HEK293 (cell line): ENCODE measurements at regions not wholly inside any gene's neighbourhood (a gene's known extent, or its start where the extent isn't known, plus 50 kb on each side); places are given as distances from the start of the nearest gene placed in this dataset.

Experiments
- GLIS1 ChIP-seq: fragments of 450-650 bp; formaldehyde crosslinking; IDR thresholded peaks from 2 replicates; pipeline ENCODE4 v1.5.1; 2016; ENCODE audit warnings: missing biosample characterization, missing genetic modification characterization
- KLF1 ChIP-seq: fragments of 450-650 bp; formaldehyde crosslinking; IDR thresholded peaks from 2 replicates; pipeline ENCODE4 v1.5.1; 2016; ENCODE audit warnings: missing biosample characterization, missing genetic modification characterization
- SP2 ChIP-seq: fragments of 450-650 bp; formaldehyde crosslinking; IDR thresholded peaks from 2 replicates; pipeline ENCODE4 v1.5.1; 2016; ENCODE audit warnings: missing biosample characterization, missing genetic modification characterization
- TCF7L2 ChIP-seq: IDR thresholded peaks from 2 replicates; pipeline ENCODE4 v1.6.1; 2011; ENCODE audit warnings: low read depth, mild to moderate bottlenecking, inconsistent platforms, low read length, moderate library complexity, borderline replicate concordance
- TRIM28 ChIP-seq: IDR thresholded peaks from 2 replicates; pipeline ENCODE4 v1.6.1; 2011; ENCODE audit warnings: low read length, control low read depth, borderline replicate concordance
- ZBTB48 ChIP-seq: fragments of 450-650 bp; formaldehyde crosslinking; IDR thresholded peaks from 2 replicates; pipeline ENCODE4 v1.5.1; 2016; ENCODE audit warnings: missing biosample characterization, missing genetic modification characterization
- ZNF521 ChIP-seq: fragments of 450-650 bp; formaldehyde crosslinking; IDR thresholded peaks from 2 replicates; pipeline ENCODE4 v1.5.1; 2017; ENCODE audit warnings: missing biosample characterization, mild to moderate bottlenecking, missing genetic modification characterization
- ZNF660 ChIP-seq: fragments of 450-650 bp; IDR thresholded peaks from 2 replicates; pipeline ENCODE4 v1.5.1; 2018; ENCODE audit warnings: missing biosample characterization, mild to moderate bottlenecking, missing genetic modification characterization
- TF ChIP-seq, protein P1 (sequence below): fragments of 450-650 bp; formaldehyde crosslinking; IDR thresholded peaks from 2 replicates; pipeline ENCODE4 v1.5.1; 2016; ENCODE audit warnings: missing biosample characterization, missing genetic modification characterization
- TF ChIP-seq, protein P2 (sequence below): fragments of 450-650 bp; formaldehyde crosslinking; IDR thresholded peaks from 2 replicates; pipeline ENCODE4 v1.5.1; 2016; ENCODE audit warnings: missing biosample characterization, missing genetic modification characterization
- TF ChIP-seq, protein P3 (sequence below): IDR thresholded peaks from 2 replicates; pipeline ENCODE4 v1.6.1; 2011; ENCODE audit warnings: mild to moderate bottlenecking, low read depth, low read length, borderline replicate concordance

DNA sequence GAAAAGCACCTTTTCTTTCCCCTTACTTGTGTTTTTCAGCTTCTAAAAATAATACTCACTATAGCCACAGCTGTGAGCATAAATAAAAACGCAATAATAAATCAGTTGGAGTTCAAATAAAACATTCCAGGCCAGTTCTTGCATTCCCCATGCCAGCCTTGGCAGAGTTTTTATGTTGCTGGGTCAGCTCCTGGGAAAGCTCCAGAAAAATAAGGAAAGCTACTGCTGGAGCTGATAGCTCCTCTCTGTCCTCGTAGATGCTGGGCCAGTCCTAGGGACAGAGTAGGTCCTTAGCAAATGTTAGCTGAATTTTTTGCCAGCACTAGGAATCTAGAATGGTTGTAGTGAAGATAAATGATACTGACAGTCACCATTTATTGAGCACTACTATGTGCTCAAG lies 389.0 kb upstream of the SYNCRIP start:
- TF ChIP-seq ZNF660 (tag by site-specific recombination) (no peak), SP2 (no peak), TCF7L2 (no peak), TRIM28 (no peak), KLF1 (tag by site-specific recombination) (no peak), ZNF521 (tag by site-specific recombination) (no peak), GLIS1 (tag by site-specific recombination) (no peak), ZBTB48 (tag by site-specific recombination) (no peak)
- TF ChIP-seq, protein P1, sequence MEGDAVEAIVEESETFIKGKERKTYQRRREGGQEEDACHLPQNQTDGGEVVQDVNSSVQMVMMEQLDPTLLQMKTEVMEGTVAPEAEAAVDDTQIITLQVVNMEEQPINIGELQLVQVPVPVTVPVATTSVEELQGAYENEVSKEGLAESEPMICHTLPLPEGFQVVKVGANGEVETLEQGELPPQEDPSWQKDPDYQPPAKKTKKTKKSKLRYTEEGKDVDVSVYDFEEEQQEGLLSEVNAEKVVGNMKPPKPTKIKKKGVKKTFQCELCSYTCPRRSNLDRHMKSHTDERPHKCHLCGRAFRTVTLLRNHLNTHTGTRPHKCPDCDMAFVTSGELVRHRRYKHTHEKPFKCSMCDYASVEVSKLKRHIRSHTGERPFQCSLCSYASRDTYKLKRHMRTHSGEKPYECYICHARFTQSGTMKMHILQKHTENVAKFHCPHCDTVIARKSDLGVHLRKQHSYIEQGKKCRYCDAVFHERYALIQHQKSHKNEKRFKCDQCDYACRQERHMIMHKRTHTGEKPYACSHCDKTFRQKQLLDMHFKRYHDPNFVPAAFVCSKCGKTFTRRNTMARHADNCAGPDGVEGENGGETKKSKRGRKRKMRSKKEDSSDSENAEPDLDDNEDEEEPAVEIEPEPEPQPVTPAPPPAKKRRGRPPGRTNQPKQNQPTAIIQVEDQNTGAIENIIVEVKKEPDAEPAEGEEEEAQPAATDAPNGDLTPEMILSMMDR (tag by site-specific recombination) = no peak
- TF ChIP-seq, protein P2, sequence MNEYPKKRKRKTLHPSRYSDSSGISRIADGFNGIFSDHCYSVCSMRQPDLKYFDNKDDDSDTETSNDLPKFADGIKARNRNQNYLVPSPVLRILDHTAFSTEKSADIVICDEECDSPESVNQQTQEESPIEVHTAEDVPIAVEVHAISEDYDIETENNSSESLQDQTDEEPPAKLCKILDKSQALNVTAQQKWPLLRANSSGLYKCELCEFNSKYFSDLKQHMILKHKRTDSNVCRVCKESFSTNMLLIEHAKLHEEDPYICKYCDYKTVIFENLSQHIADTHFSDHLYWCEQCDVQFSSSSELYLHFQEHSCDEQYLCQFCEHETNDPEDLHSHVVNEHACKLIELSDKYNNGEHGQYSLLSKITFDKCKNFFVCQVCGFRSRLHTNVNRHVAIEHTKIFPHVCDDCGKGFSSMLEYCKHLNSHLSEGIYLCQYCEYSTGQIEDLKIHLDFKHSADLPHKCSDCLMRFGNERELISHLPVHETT (tag by site-specific recombination) = no peak
- TF ChIP-seq, protein P3, sequence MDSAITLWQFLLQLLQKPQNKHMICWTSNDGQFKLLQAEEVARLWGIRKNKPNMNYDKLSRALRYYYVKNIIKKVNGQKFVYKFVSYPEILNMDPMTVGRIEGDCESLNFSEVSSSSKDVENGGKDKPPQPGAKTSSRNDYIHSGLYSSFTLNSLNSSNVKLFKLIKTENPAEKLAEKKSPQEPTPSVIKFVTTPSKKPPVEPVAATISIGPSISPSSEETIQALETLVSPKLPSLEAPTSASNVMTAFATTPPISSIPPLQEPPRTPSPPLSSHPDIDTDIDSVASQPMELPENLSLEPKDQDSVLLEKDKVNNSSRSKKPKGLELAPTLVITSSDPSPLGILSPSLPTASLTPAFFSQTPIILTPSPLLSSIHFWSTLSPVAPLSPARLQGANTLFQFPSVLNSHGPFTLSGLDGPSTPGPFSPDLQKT = no peak
